NCI-H1694 (cell line): ENCODE measurements at regions not wholly inside any gene's neighbourhood (a gene's known extent, or its start where the extent isn't known, plus 50 kb on each side); places are given as distances from the start of the nearest gene placed in this dataset.

ENCODE experiments used
- DNase-seq: peaks from one replicate; lab custom pipeline; 2025; lab: John Stamatoyannopoulos, UW

GRCh38 chr12:3991798-3992580 lies 118.8 kb upstream of the PARP11 start:
- DNase-seq, result no peak

GRCh38 chr12:3990501-3991280 lies 117.5 kb upstream of the PARP11 start:
- DNase-seq, result no peak

GRCh38 chr12:3989218-3989550 lies 116.0 kb upstream of the PARP11 start:
- no peak for DNase-seq

GRCh38 chr12:3988519-3989217 lies 115.5 kb upstream of the PARP11 start:
- no peak for DNase-seq

GRCh38 chr12:3987571-3987970 lies 114.4 kb upstream of the PARP11 start:
- no peak for DNase-seq

GRCh38 chr12:3980504-3981272 lies 107.5 kb upstream of the PARP11 start:
- no peak for DNase-seq

- no peak for DNase-seq
Observed at GRCh38 chr12:3977621-3978020, 104.4 kb upstream of the PARP11 start.

- DNase-seq, result no peak
Observed at GRCh38 chr12:3976351-3976938, 103.2 kb upstream of the PARP11 start.

- DNase-seq, result no peak
Observed at GRCh38 chr12:3975652-3976051, 102.5 kb upstream of the PARP11 start.

GRCh38 chr12:3974883-3975282 lies 101.7 kb upstream of the PARP11 start:
- DNase-seq, result no peak

- DNase-seq, result no peak
Observed at GRCh38 chr12:3973973-3974644, 100.9 kb upstream of the PARP11 start.

GRCh38 chr12:3973269-3973884 lies 100.2 kb upstream of the PARP11 start:
- DNase-seq, result no peak

- no peak for DNase-seq
Observed at GRCh38 chr12:3972576-3972975, 99.4 kb upstream of the PARP11 start.

- no peak for DNase-seq
Observed at GRCh38 chr12:3968523-3968922, 95.3 kb upstream of the PARP11 start.

- DNase-seq, result no peak
Observed at GRCh38 chr12:3967556-3968160, 94.5 kb upstream of the PARP11 start.

GRCh38 chr12:3966376-3966775 lies 93.2 kb upstream of the PARP11 start:
- no peak for DNase-seq

GRCh38 chr12:3965046-3965445 lies 91.8 kb upstream of the PARP11 start:
- DNase-seq, result no peak

- DNase-seq, result no peak
Observed at GRCh38 chr12:3964439-3964838, 91.2 kb upstream of the PARP11 start.

GRCh38 chr12:3962631-3963483 lies 89.7 kb upstream of the PARP11 start:
- DNase-seq, result no peak
